ENCODE measurements at regions not wholly inside any gene's neighbourhood (a gene's known extent, or its start where the extent isn't known, plus 50 kb on each side); places are given as distances from the start of the nearest gene placed in this dataset.

DNA sequence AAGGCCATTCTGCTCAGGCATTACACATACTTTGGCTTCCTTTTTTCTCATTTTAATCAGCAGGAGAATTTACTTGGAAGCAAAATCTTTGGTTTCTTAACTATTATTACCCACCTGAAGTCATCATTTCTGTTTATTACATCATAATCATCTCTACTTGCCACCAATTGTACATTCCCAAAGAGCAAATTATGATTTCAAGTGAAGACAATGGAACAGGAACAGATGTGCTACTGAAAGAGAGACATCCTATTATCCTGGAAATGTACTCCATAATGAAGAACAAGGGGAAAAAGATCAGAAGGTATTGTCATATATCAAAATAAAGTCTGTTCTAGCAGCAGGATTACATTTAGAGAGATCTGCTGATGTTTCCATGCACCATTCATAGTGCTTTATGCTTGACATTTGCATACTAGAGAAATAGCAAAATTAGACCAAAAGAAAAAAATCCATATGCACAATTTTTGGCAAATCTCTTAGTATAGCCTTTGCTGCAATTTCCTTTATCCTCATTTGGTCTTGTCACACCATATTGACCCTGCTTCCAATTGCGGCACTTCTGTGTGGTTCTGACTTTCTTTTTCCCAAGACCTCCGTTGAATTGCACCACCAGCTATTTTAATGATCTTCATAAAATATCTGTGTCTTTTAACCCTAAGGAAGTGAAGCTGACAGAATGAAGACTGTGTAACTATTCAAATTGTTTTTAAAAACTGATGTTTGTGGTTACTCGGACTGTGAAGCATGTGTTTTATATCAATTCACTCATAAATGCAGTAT is 683.8 kb downstream of the ZNF385D start:
- DNase-seq (no peak), ATAC-seq (ENCODE audit: low read depth in 2 of 2) (no peak)
- Mint-ChIP-seq H3K4me3 (no peak overlapping the region), H3K36me3 (no peaks in the 10 kb centered on the region), H3K27ac (no peak overlapping the region), H3K9me3 (peaks cover 0 to 8% (median 4%) of the 10 kb centered on the region in 7 donors), H3K27me3 (no peaks in the 10 kb centered on the region), H3K4me1 (no peaks in the 10 kb centered on the region)

DNA sequence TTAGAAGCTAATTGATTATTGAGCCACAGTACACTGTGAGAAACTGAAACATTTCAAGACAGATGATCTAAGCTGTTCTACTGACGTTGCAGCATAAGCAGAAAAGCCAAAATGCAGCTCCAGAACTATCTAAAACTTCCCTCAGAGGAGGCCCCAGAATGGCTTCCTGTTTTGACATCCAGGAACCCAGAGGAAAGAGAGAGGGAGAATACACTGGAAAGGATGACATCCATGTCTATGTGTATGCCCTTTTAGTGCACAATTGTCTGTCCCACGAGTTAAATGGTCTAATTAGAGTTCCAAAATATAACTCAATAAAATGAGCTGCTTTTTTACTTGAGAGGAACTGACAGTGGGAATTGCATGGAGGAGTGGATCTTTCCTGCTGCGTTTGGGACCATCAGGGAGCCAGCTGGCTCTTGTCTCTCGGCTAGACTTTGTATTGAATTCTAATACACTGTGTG is 688.1 kb downstream of the ZNF385D start:
- Mint-ChIP-seq H3K27ac (no peak overlapping the region), H3K4me1 (no peaks in the 10 kb centered on the region), H3K9me3 (peaks cover 0 to 4% (median under 1%) of the 10 kb centered on the region in 7 donors), H3K27me3 (no peaks in the 10 kb centered on the region), H3K36me3 (no peaks in the 10 kb centered on the region), H3K4me3 (no peak overlapping the region)
- DNase-seq: no peak
- no peak for ATAC-seq (ENCODE audit: low read depth in 2 of 2)

DNA sequence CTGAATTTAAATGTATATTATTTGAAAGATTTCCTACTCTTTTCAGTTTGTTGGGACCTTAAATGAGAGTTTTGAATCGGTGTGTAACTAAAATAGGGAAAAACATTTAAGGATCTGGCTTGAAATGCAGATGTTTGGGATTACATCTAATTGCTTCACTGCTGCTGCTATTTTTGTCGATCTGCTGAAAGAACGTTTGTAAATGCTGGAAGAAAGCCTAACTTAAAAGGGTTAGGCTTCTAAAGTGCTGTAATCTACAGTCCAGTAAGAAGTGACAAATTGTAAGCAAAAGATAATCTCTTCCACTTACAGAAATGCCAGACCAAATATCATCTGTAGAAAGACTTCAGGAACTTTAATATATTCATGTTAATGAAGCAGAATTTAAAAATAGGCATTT is 691.6 kb downstream of the ZNF385D start:
- peaks cover 0 to 5% (median 0%) of the 10 kb centered on the region in 7 donors for H3K9me3 Mint-ChIP-seq
- H3K27me3 Mint-ChIP-seq: no peaks in the 10 kb centered on the region
- no peaks in the 10 kb centered on the region for H3K4me1 Mint-ChIP-seq
- H3K4me3 Mint-ChIP-seq: no peak overlapping the region
- H3K27ac Mint-ChIP-seq: no peak overlapping the region
- DNase-seq (no peak), ATAC-seq (ENCODE audit: low read depth in 2 of 2) (no peak)
- H3K36me3 Mint-ChIP-seq: no peaks in the 10 kb centered on the region

DNA sequence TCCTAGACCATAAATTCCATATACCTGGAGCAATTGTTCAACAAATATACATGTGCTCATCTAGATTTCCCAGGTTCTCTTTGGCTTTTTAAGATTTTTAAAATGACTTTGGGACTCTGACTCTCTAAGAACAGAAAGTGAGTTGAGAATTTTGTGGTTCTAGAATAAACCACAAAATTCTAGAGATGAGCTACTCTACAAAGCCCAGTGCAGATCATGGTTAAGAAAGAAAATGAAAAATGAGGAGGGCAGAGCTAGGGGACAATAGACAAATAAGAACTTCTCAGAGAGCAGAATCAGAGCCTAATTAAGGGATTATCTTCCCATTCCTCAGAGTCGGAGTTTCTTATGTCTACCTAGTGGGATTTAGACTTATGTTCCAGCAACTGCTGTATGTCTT is 694.7 kb downstream of the ZNF385D start:
- H3K27ac Mint-ChIP-seq: no peak overlapping the region
- H3K9me3 Mint-ChIP-seq: peaks cover 0 to 9% (median 4%) of the 10 kb centered on the region in 7 donors
- no peaks in the 10 kb centered on the region for H3K27me3 Mint-ChIP-seq
- DNase-seq (no peak), ATAC-seq (ENCODE audit: low read depth in 2 of 2) (no peak)
- H3K36me3 Mint-ChIP-seq: no peaks in the 10 kb centered on the region
- no peak overlapping the region for H3K4me3 Mint-ChIP-seq
- H3K4me1 Mint-ChIP-seq: no peaks in the 10 kb centered on the region

DNA sequence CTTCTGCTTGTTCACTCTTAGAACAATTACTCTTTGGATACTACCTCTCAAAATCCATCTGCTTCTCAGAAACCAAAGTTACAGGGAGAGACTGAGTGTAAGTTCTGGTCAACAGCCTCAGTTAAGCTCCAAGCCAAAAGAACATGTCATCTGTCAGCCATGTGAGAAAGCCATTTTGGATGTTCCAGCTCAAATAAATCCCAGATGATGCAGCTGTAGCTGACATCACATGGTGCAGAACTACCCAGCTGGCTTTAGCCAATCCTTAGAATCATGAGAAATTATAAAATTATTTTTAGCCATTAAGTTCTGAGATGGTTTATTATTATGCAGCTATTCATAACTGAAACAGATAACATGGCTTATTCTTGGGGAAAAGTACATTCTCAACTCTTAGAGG is 696.0 kb downstream of the ZNF385D start:
- no peak overlapping the region for H3K27ac Mint-ChIP-seq
- no peaks in the 10 kb centered on the region for H3K27me3 Mint-ChIP-seq
- ATAC-seq (ENCODE audit: low read depth in 2 of 2): no peak
- DNase-seq: no peak
- peaks cover 0 to 9% (median 4%) of the 10 kb centered on the region in 7 donors for H3K9me3 Mint-ChIP-seq
- no peaks in the 10 kb centered on the region for H3K4me1 Mint-ChIP-seq
- H3K36me3 Mint-ChIP-seq: no peaks in the 10 kb centered on the region
- H3K4me3 Mint-ChIP-seq: no peak overlapping the region

DNA sequence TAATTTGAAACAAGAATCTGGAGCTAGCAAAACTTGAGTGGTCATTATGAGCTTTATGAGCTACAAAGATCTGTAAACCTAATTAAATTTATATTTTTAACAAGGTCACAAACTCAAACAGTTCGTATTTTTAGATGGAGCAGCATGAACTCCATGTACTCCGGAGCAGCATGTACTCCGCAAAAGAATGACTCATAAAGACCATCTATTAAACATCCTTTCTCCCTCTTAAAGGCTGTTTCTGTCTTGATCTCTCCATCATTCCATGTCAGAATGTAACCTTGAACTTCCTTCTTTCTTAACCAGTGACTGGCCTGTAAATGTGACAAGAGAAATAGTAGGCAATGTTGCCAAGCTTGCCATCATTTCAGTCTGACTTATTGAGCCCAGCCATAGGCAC is 696.9 kb downstream of the ZNF385D start:
- Mint-ChIP-seq H3K36me3 (no peaks in the 10 kb centered on the region), H3K9me3 (peaks cover 0 to 9% (median 4%) of the 10 kb centered on the region in 7 donors), H3K4me1 (no peaks in the 10 kb centered on the region), H3K4me3 (no peak overlapping the region), H3K27ac (no peak overlapping the region), H3K27me3 (no peaks in the 10 kb centered on the region)
- ATAC-seq (ENCODE audit: low read depth in 2 of 2) (no peak), DNase-seq (no peak)

DNA sequence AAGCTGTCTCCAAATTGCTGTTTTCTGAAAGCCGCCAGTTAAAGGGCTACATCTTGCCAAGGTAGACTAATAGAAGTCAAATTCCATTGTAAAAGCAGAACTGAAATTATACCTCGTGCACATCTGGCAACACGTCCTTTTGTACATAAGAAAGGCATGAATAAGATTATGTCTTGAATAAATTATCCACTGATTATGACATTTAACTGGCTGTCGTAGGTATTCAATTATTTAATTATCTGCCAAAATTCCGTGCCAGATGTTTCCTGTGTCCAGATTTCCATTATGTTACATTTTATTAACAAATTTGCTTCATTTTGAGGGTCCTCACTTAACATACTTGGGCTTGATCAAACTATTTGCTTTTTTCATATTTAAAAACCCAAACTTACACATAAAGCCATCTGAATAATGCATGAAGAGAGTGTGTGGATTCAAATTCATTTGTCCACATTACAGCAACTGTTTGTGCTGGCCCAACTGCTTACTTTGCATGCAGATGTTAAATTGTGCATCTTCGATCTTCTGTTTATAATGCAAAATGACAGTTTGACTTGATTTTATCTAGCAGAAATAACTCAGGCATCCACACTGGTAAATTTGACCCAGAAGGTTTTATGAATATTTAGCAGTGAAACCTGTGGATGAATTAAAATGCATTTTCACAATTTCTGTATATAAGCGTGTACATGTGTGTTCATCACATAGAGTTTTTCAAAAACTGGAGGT is 701.5 kb downstream of the ZNF385D start:
- ATAC-seq (ENCODE audit: low read depth in 2 of 2): no peak
- H3K9me3 Mint-ChIP-seq: peaks cover 0 to 9% (median 4%) of the 10 kb centered on the region in 7 donors

DNA sequence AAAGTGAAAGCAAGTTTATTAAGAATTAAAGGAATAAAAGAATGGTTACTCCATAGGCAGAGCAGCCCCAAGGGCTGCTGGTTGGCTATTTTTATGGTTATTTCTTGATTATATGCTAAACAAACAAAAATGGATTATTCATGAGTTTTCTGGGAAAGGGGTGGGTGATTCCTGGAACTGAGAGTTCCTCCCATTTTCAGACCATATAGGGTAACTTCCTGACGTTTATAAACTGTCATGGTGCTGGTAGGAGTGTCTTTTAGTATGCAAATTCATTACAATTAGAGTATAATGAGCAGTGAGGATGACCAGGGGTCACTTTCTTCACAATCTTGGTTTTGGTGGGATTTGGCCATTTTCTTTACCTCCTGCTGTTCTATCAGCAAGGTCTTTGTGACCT is 707.9 kb downstream of the ZNF385D start:
- H3K4me1 Mint-ChIP-seq: no peaks in the 10 kb centered on the region
- H3K27ac Mint-ChIP-seq: no peak overlapping the region
- no peaks in the 10 kb centered on the region for H3K27me3 Mint-ChIP-seq
- no peaks in the 10 kb centered on the region for H3K36me3 Mint-ChIP-seq
- H3K4me3 Mint-ChIP-seq: no peak overlapping the region
- DNase-seq (no peak), ATAC-seq (ENCODE audit: low read depth in 2 of 2) (no peak)
- H3K9me3 Mint-ChIP-seq: peaks cover 0 to 4% (median 0%) of the 10 kb centered on the region in 7 donors

More for the DNA sequence above, 701.5 kb downstream of the ZNF385D start:
- H3K27me3 Mint-ChIP-seq: no peaks in the 10 kb centered on the region
- no peak for DNase-seq
- H3K36me3 Mint-ChIP-seq: no peaks in the 10 kb centered on the region
- no peak overlapping the region for H3K4me3 Mint-ChIP-seq
- H3K27ac Mint-ChIP-seq: no peak overlapping the region
- no peaks in the 10 kb centered on the region for H3K4me1 Mint-ChIP-seq

DNA sequence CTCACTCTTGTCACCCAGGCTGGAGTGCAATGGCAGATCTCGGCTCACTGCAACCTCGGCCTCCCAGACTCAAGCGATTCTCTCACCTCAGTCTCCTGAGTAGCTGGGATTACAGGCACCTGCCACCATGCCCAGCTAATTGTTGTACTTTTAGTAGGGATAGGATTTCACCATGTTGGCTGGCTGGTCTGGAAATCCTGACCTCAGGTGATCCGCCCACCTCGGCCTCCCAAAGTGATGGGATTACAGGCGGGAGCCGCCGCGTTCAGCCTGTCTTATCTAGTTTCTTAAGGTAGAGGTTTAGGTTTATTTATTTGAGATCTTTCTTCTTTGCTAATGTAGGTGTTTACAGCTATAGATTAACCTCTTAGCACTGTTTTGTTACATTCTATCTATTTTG is 708.8 kb downstream of the ZNF385D start:
- Mint-ChIP-seq H3K27me3 (no peaks in the 10 kb centered on the region), H3K4me1 (no peaks in the 10 kb centered on the region), H3K4me3 (no peak overlapping the region), H3K36me3 (no peaks in the 10 kb centered on the region), H3K9me3 (peaks cover 0 to 2% (median 0%) of the 10 kb centered on the region in 7 donors), H3K27ac (no peak overlapping the region)
- ATAC-seq (ENCODE audit: low read depth in 2 of 2): no peak
- no peak for DNase-seq

DNA sequence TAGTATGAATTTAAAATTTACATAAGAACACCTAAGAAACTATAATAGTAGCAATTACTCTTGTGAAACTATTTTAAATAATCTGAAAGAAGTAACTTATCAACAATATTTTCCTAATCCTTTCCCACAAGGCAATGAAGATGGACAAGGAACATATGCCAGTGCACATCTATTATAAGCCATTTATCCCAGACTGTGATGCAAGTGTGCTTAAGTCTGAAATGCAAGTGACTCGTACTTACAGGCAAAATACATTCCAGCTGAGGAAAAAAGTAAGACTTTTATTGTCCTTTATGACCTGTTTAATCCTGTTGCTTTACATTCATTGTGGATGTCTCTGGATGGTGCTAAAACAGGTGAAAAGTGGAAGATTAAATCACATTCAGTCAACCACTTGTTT is 709.4 kb downstream of the ZNF385D start:
- Mint-ChIP-seq H3K27me3 (no peaks in the 10 kb centered on the region), H3K27ac (no peak overlapping the region), H3K4me1 (no peaks in the 10 kb centered on the region), H3K9me3 (peaks cover 0 to 2% (median 0%) of the 10 kb centered on the region in 7 donors), H3K36me3 (no peaks in the 10 kb centered on the region), H3K4me3 (no peak overlapping the region)
- DNase-seq (no peak), ATAC-seq (ENCODE audit: low read depth in 2 of 2) (no peak)

DNA sequence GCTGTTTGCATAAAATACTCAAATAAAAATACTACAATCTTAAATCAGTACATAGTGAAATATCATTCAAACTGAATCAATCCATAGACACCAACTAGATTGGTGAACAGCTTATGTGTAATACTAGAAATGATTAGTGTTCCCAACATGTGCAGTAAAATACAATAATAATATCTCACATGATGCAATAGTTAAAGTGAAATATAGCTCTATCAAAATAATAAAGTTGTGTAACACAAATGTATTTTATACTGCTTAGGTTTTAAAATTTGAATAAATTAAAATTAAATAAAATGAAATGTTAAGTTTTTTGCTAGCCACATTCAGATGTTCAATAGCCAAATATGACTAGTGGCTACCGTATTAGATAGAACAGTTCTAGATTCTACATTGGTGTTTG is 714.1 kb downstream of the ZNF385D start:
- no peaks in the 10 kb centered on the region for H3K4me1 Mint-ChIP-seq
- no peak for DNase-seq
- no peak overlapping the region for H3K4me3 Mint-ChIP-seq
- no peak overlapping the region for H3K27ac Mint-ChIP-seq
- no peaks in the 10 kb centered on the region for H3K27me3 Mint-ChIP-seq
- H3K36me3 Mint-ChIP-seq: no peaks in the 10 kb centered on the region
- ATAC-seq (ENCODE audit: low read depth in 2 of 2): no peak
- peaks cover 0 to 9% (median 2%) of the 10 kb centered on the region in 7 donors for H3K9me3 Mint-ChIP-seq

DNA sequence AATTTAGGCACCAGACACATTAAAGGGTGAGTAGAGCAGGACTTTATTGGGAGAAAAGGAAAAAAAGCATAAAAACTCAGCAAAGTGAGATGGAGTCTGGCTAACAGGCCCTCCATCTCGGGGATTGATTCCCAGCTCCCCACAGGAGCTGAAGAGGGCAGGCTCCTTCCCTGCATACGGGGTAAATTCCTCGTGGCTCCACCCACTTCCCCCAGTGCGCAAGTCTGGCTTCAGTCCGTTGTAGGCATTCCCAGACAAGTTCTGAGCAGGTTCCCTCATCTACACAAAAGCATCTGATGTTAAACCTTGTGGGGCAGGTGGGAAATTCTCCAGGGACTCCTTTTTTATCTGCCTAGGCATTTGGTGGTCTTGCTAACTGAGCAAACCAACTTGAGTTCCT is 722.6 kb downstream of the ZNF385D start:
- DNase-seq (no peak), ATAC-seq (ENCODE audit: low read depth in 2 of 2) (no peak)
- Mint-ChIP-seq H3K27ac (no peak overlapping the region), H3K27me3 (no peaks in the 10 kb centered on the region), H3K4me3 (no peak overlapping the region), H3K4me1 (no peaks in the 10 kb centered on the region), H3K36me3 (no peaks in the 10 kb centered on the region), H3K9me3 (peaks cover 0 to 3% (median 0%) of the 10 kb centered on the region in 7 donors)

DNA sequence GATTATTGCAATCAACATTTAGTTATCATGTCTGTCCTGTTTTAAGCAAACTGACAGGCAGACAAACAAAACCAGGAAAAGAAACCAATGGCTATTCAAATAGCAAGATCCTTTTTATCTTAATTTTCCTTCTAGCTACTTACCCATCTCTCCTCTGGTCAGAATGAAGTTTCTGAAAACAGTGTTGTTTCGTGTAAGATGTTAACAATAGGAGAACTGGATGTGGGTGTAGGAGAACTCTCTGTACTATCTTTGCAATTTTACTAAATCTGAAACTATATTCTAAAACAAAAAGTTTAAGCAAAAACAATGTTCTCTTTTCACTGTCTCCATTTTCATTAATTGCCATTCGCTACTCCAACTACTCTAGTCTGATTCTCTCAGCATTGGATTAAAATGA is 726.4 kb downstream of the ZNF385D start:
- Mint-ChIP-seq H3K27me3 (no peaks in the 10 kb centered on the region), H3K4me1 (no peaks in the 10 kb centered on the region), H3K9me3 (peaks cover 0 to 7% (median 0%) of the 10 kb centered on the region in 7 donors), H3K4me3 (no peak overlapping the region), H3K36me3 (no peaks in the 10 kb centered on the region), H3K27ac (no peak overlapping the region)
- ATAC-seq (ENCODE audit: low read depth in 2 of 2) (no peak), DNase-seq (no peak)

DNA sequence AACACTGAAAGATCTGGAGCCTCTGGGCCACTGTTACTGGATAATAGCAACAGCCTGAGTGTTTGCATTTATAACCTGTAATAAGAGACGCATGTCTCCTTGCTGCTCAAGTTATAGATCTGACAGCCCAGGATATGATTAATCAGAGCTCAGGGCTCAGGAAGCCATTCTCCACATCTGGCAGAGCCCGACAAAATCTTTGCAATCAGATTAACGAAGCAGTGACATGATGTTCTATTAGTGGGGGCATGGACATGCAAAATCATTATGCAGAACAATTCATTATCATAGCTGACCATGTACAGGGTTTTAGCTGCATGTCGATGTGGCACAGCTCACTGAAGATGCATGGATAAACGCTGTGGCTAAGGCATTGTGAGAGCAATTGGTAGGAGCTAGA is 730.3 kb downstream of the ZNF385D start:
- Mint-ChIP-seq H3K36me3 (no peaks in the 10 kb centered on the region), H3K4me1 (no peaks in the 10 kb centered on the region), H3K9me3 (peaks cover 3 to 12% (median 7%) of the 10 kb centered on the region in 7 donors), H3K4me3 (no peak overlapping the region), H3K27ac (no peak overlapping the region), H3K27me3 (no peaks in the 10 kb centered on the region)
- ATAC-seq (ENCODE audit: low read depth in 2 of 2) (no peak), DNase-seq (no peak)
